G401.6 (cell line): ENCODE measurements at regions not wholly inside any gene's neighbourhood (a gene's known extent, or its start where the extent isn't known, plus 50 kb on each side); places are given as distances from the start of the nearest gene placed in this dataset.
"Not testable (repeated sequence)": the region's sequence is repeated elsewhere in the genome, so short reads cannot be mapped to it uniquely, and the experiment has no call there.

Source experiments
- FAIRE-seq: peaks from 2 replicates; lab custom pipeline; 2012; peaks lifted over from hg19 to GRCh38; lab: Jason Lieb, UNC

GRCh38 chr1:25171013-25171412, 61.3 kb downstream of the SYF2 start:
- not testable (repeated sequence) for FAIRE-seq

GRCh38 chr1:25170439-25170838, 61.9 kb downstream of the SYF2 start:
- no peak for FAIRE-seq

- no peak for FAIRE-seq
Measured at GRCh38 chr1:25169610-25170009, 62.7 kb downstream of the SYF2 start.

- no peak for FAIRE-seq
Measured at GRCh38 chr1:25169168-25169567, 63.1 kb downstream of the SYF2 start.

- no peak for FAIRE-seq
Measured at GRCh38 chr1:25168193-25169071, 63.9 kb downstream of the SYF2 start.

- FAIRE-seq, result no peak
Measured at GRCh38 chr1:25167269-25168192, 64.8 kb downstream of the SYF2 start.

GRCh38 chr1:25166847-25167246, 65.5 kb downstream of the SYF2 start:
- FAIRE-seq, result no peak

- FAIRE-seq, result no peak
Measured at GRCh38 chr1:25163986-25164385, 68.3 kb downstream of the SYF2 start.

- no peak for FAIRE-seq
Measured at GRCh38 chr1:25161981-25162380, 70.3 kb downstream of the SYF2 start.

- FAIRE-seq, result no peak
Measured at GRCh38 chr1:25157846-25158245, 74.5 kb downstream of the SYF2 start.

- no peak for FAIRE-seq
Measured at GRCh38 chr1:25150985-25151495, 81.3 kb downstream of the SYF2 start.

GRCh38 chr1:25148673-25149300, 83.5 kb downstream of the SYF2 start:
- FAIRE-seq, result no peak

GRCh38 chr1:25146451-25146855, 85.8 kb downstream of the SYF2 start:
- FAIRE-seq, result no peak

GRCh38 chr1:25145775-25146393, 86.4 kb downstream of the SYF2 start:
- FAIRE-seq, result no peak

GRCh38 chr1:25140073-25140797, 92.1 kb downstream of the SYF2 start:
- FAIRE-seq, result no peak

GRCh38 chr1:25137521-25138395, 94.5 kb downstream of the SYF2 start:
- no peak for FAIRE-seq

GRCh38 chr1:25137106-25137505, 95.2 kb downstream of the SYF2 start:
- FAIRE-seq, result no peak

- no peak for FAIRE-seq
Measured at GRCh38 chr1:25135909-25136308, 96.4 kb downstream of the SYF2 start.

GRCh38 chr1:25134801-25135461, 97.4 kb downstream of the SYF2 start:
- no peak for FAIRE-seq

GRCh38 chr1:25134307-25134706, 98.0 kb downstream of the SYF2 start:
- FAIRE-seq, result no peak
